ENCODE measurements at regions not wholly inside any gene's neighbourhood (a gene's known extent, or its start where the extent isn't known, plus 50 kb on each side); places are given as distances from the start of the nearest gene placed in this dataset.

GRCh38 chr6:56904068-56904467 is 50.8 kb upstream of the BEND6 start:
- no peak overlapping the region for H3K4me3 ChIP-seq (ENCODE audit: low read length)
- POLR2A ChIA-PET: interaction anchor here (0.9 kb wide), 1 partner anchor 413 kb away, joined by 3 read pairs; the partner anchor contains the start of gene PRIM2
- H3K4me1 ChIP-seq (ENCODE audit: insufficient read depth, low read length): no peaks in the 10 kb centered on the region
- no peaks in the 10 kb centered on the region for H3K36me3 ChIP-seq (ENCODE audit: insufficient read depth, low read length)
- H3K36me3 Mint-ChIP-seq: no peaks in the 10 kb centered on the region
- no peak overlapping the region for H3K27ac Mint-ChIP-seq
- no peaks in the 10 kb centered on the region for H3K9me3 Mint-ChIP-seq
- CTCF ChIA-PET: interaction anchor here (1.0 to 5.5 kb wide), 6 partner anchors 13 to 418 kb away, joined by 3 to 101 read pairs (median 7); partner anchors contain the start of gene PRIM2
- no peaks in the 10 kb centered on the region for H3K4me1 Mint-ChIP-seq
- H3K27me3 ChIP-seq (ENCODE audit: insufficient read depth, low read length, poor library complexity, severe bottlenecking): no peaks in the 10 kb centered on the region
- H3K27me3 Mint-ChIP-seq: peaks cover 2 to 14% of the 10 kb centered on the region in 2 donors
- H3K9me3 ChIP-seq (ENCODE audit: low read length): no peaks in the 10 kb centered on the region
- H3K27ac ChIP-seq (ENCODE audit: low read depth, low read length): no peak overlapping the region
- no peak for DNase-seq
- H3K4me3 Mint-ChIP-seq: no peak overlapping the region

- ChIA-PET CTCF (interaction anchor here (1.0 to 5.5 kb wide), 10 partner anchors 10 to 421 kb away, joined by 3 to 101 read pairs (median 3); partner anchors contain the start of gene PRIM2), POLR2A (interaction anchor here (0.6 kb wide), 1 partner anchor 55 kb away, joined by 3 read pairs; no protein-coding TSS in a partner anchor)
- H3K36me3 ChIP-seq (ENCODE audit: insufficient read depth, low read length): no peaks in the 10 kb centered on the region
- no peak overlapping the region for H3K4me3 ChIP-seq (ENCODE audit: low read length)
- Mint-ChIP-seq H3K27ac (no peak overlapping the region), H3K4me1 (no peaks in the 10 kb centered on the region), H3K27me3 (peaks cover 3 to 14% of the 10 kb centered on the region in 2 donors), H3K4me3 (no peak overlapping the region), H3K9me3 (no peaks in the 10 kb centered on the region), H3K36me3 (no peaks in the 10 kb centered on the region)
- no peaks in the 10 kb centered on the region for H3K9me3 ChIP-seq (ENCODE audit: low read length)
- DNase-seq: peak in 2 of 5 donors; percentile 17 to 35
- H3K27me3 ChIP-seq (ENCODE audit: insufficient read depth, low read length, poor library complexity, severe bottlenecking): no peaks in the 10 kb centered on the region
- H3K27ac ChIP-seq (ENCODE audit: low read depth, low read length): no peak overlapping the region
- no peaks in the 10 kb centered on the region for H3K4me1 ChIP-seq (ENCODE audit: insufficient read depth, low read length)
Observed at GRCh38 chr6:56902641-56903464, 52.1 kb upstream of the BEND6 start.

DNA sequence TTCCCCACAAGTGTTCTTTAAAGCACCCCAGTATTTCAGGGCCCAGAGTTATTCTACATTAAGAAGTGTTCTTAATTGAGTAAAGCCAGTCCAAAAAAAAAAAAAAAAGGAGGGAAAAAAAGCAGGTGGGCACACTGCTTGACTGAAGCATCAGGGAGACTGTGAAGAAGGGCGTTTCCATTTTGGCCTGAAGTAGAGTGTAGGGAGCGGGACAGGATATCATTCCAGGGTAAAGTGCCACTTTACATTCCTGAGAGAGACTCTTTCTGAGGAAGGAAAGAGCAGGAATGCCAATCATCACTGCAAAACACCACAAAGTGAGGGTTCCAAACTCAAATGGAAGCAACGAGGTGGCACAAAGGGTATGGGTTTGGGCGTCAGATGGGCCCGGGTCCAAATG is 54.1 kb upstream of the BEND6 start:
- H3K27me3 Mint-ChIP-seq: peaks cover 6 to 13% of the 10 kb centered on the region in 2 donors
- H3K4me1 Mint-ChIP-seq: no peaks in the 10 kb centered on the region
- H3K27ac Mint-ChIP-seq: no peak overlapping the region
- POLR2A ChIA-PET: no interaction called here
- no peak overlapping the region for H3K4me3 ChIP-seq (ENCODE audit: low read length)
- no peak for DNase-seq
- H3K4me3 Mint-ChIP-seq: no peak overlapping the region
- CTCF ChIA-PET: interaction anchor here (5.5 kb wide), 1 partner anchor 415 kb away, joined by 101 read pairs; the partner anchor contains the start of gene PRIM2
- no peaks in the 10 kb centered on the region for H3K36me3 Mint-ChIP-seq
- H3K9me3 ChIP-seq (ENCODE audit: low read length): no peaks in the 10 kb centered on the region
- H3K4me1 ChIP-seq (ENCODE audit: insufficient read depth, low read length): no peaks in the 10 kb centered on the region
- H3K27me3 ChIP-seq (ENCODE audit: insufficient read depth, low read length, poor library complexity, severe bottlenecking): no peaks in the 10 kb centered on the region
- H3K36me3 ChIP-seq (ENCODE audit: insufficient read depth, low read length): no peaks in the 10 kb centered on the region
- H3K27ac ChIP-seq (ENCODE audit: low read depth, low read length): no peak overlapping the region
- no peaks in the 10 kb centered on the region for H3K9me3 Mint-ChIP-seq

DNA sequence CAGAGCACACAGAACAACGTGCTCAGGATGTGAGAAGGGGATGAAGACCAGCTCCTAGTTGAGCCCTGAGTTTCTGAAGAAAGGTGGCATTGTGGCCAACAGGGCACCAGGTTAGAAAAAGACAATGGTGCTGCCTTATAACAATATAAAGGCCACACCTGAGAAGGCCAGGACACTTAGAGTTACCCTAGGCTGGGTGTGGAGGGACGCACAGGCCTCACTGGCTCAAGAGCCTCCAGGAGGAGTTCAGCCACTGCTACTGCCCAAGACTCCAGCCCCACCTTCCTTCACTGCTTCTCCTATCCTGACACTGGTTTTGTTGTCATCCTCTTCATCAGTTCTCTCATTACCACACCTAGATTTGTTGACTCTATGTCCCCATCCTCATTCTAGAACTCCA is 55.2 kb upstream of the BEND6 start:
- Mint-ChIP-seq H3K4me3 (no peak overlapping the region), H3K4me1 (no peaks in the 10 kb centered on the region), H3K9me3 (no peaks in the 10 kb centered on the region), H3K27me3 (peaks cover 5 to 10% of the 10 kb centered on the region in 2 donors), H3K27ac (no peak overlapping the region), H3K36me3 (no peaks in the 10 kb centered on the region)
- Histone ChIP-seq H3K36me3 (ENCODE audit: insufficient read depth, low read length) (no peaks in the 10 kb centered on the region), H3K4me1 (ENCODE audit: insufficient read depth, low read length) (no peaks in the 10 kb centered on the region), H3K4me3 (ENCODE audit: low read length) (no peak overlapping the region), H3K27me3 (ENCODE audit: insufficient read depth, low read length, poor library complexity, severe bottlenecking) (no peaks in the 10 kb centered on the region), H3K9me3 (ENCODE audit: low read length) (no peaks in the 10 kb centered on the region), H3K27ac (ENCODE audit: low read depth, low read length) (no peak overlapping the region)
- CTCF ChIA-PET: no interaction called here
- POLR2A ChIA-PET: no interaction called here
- DNase-seq: no peak

DNA sequence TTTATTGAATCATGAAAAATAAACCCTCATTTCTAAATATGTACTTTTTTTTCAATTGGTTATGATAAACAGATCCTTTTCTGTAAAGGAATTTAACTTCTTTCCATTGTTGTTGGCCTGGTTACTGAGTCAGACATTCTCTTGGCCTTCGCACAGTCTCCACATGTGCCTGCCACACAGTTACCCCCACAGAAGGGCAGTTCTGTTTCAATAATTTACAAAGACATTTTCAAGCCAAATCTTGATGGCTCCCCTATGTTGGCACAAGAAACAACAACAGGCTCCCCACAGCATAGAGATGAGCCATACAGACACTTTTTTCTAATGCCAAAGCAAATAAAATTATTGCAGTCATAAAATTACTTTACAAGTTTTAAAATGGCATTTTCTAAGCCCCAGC is 55.6 kb upstream of the BEND6 start:
- Histone ChIP-seq H3K27me3 (ENCODE audit: insufficient read depth, low read length, poor library complexity, severe bottlenecking) (no peaks in the 10 kb centered on the region), H3K36me3 (ENCODE audit: insufficient read depth, low read length) (no peaks in the 10 kb centered on the region), H3K27ac (ENCODE audit: low read depth, low read length) (no peak overlapping the region), H3K4me3 (ENCODE audit: low read length) (no peak overlapping the region), H3K4me1 (ENCODE audit: insufficient read depth, low read length) (no peaks in the 10 kb centered on the region), H3K9me3 (ENCODE audit: low read length) (no peaks in the 10 kb centered on the region)
- H3K27me3 Mint-ChIP-seq: peaks cover 5 to 10% of the 10 kb centered on the region in 2 donors
- ChIA-PET POLR2A (no interaction called here), CTCF (no interaction called here)
- DNase-seq: no peak
- no peaks in the 10 kb centered on the region for H3K36me3 Mint-ChIP-seq
- no peaks in the 10 kb centered on the region for H3K4me1 Mint-ChIP-seq
- no peak overlapping the region for H3K27ac Mint-ChIP-seq
- H3K9me3 Mint-ChIP-seq: no peaks in the 10 kb centered on the region
- H3K4me3 Mint-ChIP-seq: no peak overlapping the region

DNA sequence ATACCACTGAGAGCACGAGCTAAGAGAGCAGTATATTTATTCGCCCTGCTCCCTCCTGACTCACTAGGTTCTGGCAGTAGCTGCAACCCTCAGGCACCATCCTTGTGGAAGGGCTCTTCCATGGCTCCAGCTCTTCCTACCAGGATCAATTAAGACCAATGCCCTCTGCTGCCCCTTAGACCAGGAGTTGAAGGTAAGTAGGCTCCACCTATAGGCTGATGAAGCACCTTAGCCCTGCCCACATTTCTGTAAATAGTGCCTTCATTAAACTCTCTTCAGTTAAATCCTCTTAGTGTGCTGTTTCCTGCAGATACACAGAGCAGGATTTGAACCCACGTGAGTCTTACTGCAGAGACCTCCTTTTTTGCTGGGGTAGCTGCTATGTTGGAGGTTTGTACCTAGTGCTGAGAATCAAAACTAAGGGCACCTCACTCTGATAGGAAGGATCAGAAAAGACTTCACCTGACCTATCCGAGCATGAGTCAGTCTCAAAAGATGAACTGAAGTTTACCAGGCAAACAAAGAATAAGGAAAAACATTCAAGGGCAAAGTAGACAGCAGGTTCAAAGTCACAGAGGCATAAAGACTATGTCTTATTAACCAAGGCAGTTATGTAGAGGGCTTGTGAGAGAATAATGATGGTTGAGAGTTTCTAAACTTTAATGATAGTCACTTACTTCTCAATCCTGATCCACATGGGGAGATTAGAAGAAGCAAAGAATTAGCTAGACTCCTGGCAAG is 56.9 kb upstream of the BEND6 start:
- ChIA-PET CTCF (interaction anchor here (1.4 kb wide), 1 partner anchor 419 kb away, joined by 4 read pairs; the partner anchor contains the start of gene PRIM2), POLR2A (no interaction called here)
- no peak for DNase-seq
- Mint-ChIP-seq H3K4me1 (no peaks in the 10 kb centered on the region), H3K36me3 (no peaks in the 10 kb centered on the region), H3K4me3 (no peak overlapping the region), H3K27ac (no peak overlapping the region), H3K27me3 (peaks cover 5 to 10% of the 10 kb centered on the region in 2 donors), H3K9me3 (no peaks in the 10 kb centered on the region)
- no peaks in the 10 kb centered on the region for H3K9me3 ChIP-seq (ENCODE audit: low read length)
- no peak overlapping the region for H3K27ac ChIP-seq (ENCODE audit: low read depth, low read length)
- H3K27me3 ChIP-seq (ENCODE audit: insufficient read depth, low read length, poor library complexity, severe bottlenecking): no peaks in the 10 kb centered on the region
- no peaks in the 10 kb centered on the region for H3K36me3 ChIP-seq (ENCODE audit: insufficient read depth, low read length)
- no peaks in the 10 kb centered on the region for H3K4me1 ChIP-seq (ENCODE audit: insufficient read depth, low read length)
- no peak overlapping the region for H3K4me3 ChIP-seq (ENCODE audit: low read length)

- peaks cover 0 to 5% of the 10 kb centered on the region in 2 donors for H3K27me3 Mint-ChIP-seq
- H3K4me1 ChIP-seq (ENCODE audit: insufficient read depth, low read length): peaks cover 3% of the 10 kb centered on the region
- no peak overlapping the region for H3K27ac ChIP-seq (ENCODE audit: low read depth, low read length)
- ChIA-PET CTCF (interaction anchor here (3.0 kb wide), 1 partner anchor 11 kb away, joined by 20 read pairs; no protein-coding TSS in a partner anchor), POLR2A (no interaction called here)
- H3K27ac Mint-ChIP-seq: no peak overlapping the region
- H3K4me3 ChIP-seq (ENCODE audit: low read length): no peak overlapping the region
- no peak for DNase-seq
- peaks cover 0 to 12% (median 3%) of the 10 kb centered on the region in 3 donors for H3K4me1 Mint-ChIP-seq
- H3K4me3 Mint-ChIP-seq: no peak overlapping the region
- H3K27me3 ChIP-seq (ENCODE audit: insufficient read depth, low read length, poor library complexity, severe bottlenecking): no peaks in the 10 kb centered on the region
- no peaks in the 10 kb centered on the region for H3K9me3 Mint-ChIP-seq
- peaks cover 0 to 1% (median 0%) of the 10 kb centered on the region in 3 donors for H3K36me3 Mint-ChIP-seq
- H3K9me3 ChIP-seq (ENCODE audit: low read length): no peaks in the 10 kb centered on the region
- no peaks in the 10 kb centered on the region for H3K36me3 ChIP-seq (ENCODE audit: insufficient read depth, low read length)
Observed at GRCh38 chr6:56891754-56892153, 63.2 kb upstream of the BEND6 start.

All from CD8-positive, alpha-beta memory T cell (primary cell).